Activated T-helper 9 cell treated with anti-CD3 and anti-CD28 coated beads, Interleukin-2, amount 50 U/mL, for 16 hours (primary cell): ENCODE measurements at regions not wholly inside any gene's neighbourhood (a gene's known extent, or its start where the extent isn't known, plus 50 kb on each side); places are given as distances from the start of the nearest gene placed in this dataset.
"Not testable (repeated sequence)": the region's sequence is repeated elsewhere in the genome, so short reads cannot be mapped to it uniquely, and the experiment has no call there.

Experiments used
- DNase-seq: peaks from one replicate; pipeline ENCODE4 v3.0.0-alpha.2; 2020; ENCODE audit warnings: low read depth

DNA sequence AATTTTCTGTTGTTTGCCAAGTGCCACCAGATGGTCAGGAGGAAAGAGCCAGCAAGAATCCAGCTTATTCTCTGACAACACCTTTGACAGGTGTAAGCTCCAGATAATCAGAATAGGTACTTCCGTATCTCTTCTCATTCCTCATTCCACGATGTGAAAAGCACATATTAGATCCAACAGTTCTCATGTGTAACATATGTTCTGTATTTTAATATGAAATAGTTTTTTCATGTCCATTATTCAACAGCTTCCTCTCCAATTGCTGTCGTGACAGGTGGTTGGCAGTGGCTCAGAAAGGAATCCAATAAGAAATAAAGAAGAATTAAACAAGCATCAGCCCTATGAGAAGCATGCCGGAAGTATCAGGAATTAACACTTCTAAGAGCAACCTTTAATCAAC is 1624.7 kb downstream of the MRPL39 start:
- DNase-seq = no peak

GRCh38 chr21:23977971-23978370 is 1629.3 kb downstream of the MRPL39 start:
- no peak for DNase-seq

DNA sequence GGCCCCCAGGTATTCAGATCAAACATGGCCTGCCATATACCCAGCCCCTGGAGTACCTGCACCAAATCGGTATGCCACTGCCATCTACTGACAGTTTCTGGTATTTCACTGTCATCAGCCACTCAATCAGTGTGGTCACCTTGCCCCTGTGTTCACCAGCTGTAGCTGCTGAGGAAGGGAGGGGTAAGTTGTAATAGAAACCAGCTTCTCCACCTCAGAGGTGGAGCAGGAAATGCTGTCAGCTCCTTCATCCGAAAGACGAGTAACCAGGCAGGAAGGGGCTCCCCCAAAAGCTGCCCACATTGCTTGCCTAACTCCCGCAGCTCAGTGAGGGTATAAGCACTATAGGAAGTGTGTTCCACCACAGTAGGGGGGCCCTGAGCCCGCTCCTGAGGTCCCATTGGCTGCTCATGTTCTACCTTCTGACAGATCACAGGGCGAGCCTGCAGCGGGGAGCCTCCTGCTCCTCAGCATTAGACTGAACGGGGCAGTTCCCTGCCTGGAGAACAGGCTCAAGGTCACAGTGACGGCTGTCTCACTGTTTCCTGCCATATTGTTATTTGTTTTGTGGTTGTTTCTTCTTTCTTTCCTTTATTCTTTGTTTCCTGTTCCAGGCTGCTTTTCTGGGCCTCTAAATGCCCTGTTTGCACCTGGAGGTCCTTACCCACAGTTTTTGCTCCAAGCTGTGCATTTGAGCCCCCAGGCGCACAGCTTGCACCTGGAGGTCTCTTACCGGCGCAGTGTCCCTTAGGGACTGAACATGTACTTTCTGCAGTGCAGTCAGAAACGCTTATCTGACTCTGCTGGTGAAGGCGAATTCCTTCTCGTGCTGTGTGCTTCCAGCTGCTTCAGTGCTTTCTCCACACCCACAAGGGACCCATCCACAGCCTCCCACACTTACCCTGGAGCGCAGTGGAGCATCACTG is 1638.3 kb downstream of the MRPL39 start:
- DNase-seq = peak; percentile 22

GRCh38 chr21:23968008-23968407 is 1639.3 kb downstream of the MRPL39 start:
- DNase-seq = no peak

- DNase-seq = no peak
Measured at GRCh38 chr21:23963454-23963853, 1643.8 kb downstream of the MRPL39 start.

DNA sequence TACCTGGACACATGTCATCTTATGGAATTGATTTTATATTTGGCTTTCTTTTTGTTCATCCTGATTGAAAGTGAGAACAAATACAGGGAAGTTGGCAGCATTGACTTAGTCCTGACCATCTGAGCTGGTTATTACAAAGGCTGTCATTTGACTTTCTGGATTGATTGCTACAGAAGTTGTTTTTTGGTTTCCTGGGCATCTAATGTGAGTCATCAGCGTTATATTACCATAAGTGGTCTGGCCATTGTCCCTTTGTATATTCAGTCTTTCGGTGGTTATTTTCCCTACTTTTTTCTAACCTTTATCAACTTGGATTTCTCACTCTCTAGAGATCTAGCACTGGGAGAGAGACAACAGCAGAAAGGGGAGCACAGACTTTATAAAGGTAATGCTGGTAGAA is 1646.5 kb downstream of the MRPL39 start:
- no peak for DNase-seq

GRCh38 chr21:23955135-23955843 is 1652.0 kb downstream of the MRPL39 start:
- no peak for DNase-seq

GRCh38 chr21:23952269-23952668 is 1655.0 kb downstream of the MRPL39 start:
- no peak for DNase-seq

GRCh38 chr21:23951251-23951650 is 1656.0 kb downstream of the MRPL39 start:
- DNase-seq = no peak

DNA sequence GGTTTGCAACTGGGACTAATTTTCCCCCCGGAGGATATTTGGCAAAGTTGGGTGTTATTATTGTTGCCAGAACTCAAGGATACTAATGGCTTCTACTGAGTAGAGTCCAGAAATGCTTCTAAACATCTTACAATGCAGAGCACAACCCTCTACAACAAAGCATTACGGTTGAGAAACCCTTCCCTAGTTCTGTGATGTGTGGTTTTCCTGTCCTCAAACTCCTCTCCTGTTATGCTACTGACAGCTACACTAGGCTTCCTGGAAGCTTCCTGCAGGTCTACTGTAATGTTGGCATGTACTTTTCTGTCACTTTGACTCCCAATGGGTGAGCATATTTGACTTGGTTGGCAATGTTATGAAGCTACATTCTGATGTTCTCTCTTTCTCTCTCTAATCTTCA is 1656.9 kb downstream of the MRPL39 start:
- DNase-seq = no peak

- no peak for DNase-seq
Measured at GRCh38 chr21:23949493-23949892, 1657.8 kb downstream of the MRPL39 start.

DNA sequence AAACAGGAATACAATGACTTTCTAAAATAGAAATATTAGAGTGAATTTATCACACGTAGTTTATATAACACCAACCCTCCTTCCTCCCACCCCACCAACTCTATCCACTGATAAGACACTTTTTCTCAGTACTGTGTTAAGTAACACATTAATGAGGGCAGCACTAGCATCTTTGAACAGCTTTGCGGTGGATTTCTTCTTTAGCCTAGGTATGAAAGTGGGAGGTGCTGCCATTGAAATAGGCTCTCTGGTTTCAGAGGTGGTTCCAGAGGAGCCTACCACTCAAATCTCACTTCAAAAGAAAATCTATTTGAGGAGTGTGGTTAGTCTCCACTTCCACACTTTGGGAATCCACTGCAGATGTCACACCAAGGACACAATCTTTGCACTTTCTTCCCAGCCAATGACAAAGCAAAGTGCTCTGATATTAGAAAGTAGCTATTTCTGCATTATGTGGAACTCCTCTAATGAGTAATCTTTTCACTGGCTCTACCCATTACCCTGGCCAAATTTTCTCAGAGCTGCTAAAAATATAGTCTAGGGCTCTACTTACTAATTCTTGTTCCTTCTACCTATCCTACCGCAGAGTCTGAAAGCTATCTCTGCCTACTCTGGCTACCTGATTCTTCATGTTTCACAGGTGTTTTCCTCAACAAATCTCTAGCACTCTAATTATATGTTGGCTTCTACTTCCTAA is 1667.8 kb downstream of the MRPL39 start:
- no peak for DNase-seq

DNA sequence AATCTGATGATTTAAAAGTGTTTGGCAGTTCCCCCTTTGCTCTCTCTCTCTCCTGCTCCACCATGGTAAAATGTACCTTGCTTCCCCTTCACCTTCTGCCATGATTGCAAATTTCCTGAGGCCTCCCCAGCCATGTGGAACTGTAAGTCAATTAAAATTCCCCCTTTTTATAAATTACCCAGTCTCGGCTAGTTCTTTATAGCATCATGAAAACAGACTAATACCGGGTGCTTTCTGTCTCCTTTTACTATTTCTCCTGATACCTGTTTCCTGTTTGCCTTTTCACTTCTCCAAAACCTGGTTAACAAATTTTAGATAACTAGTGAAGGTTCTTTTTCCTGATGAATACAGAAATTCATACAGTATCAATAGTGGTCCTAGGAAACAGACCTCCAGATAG is 1670.3 kb downstream of the MRPL39 start:
- no peak for DNase-seq

DNA sequence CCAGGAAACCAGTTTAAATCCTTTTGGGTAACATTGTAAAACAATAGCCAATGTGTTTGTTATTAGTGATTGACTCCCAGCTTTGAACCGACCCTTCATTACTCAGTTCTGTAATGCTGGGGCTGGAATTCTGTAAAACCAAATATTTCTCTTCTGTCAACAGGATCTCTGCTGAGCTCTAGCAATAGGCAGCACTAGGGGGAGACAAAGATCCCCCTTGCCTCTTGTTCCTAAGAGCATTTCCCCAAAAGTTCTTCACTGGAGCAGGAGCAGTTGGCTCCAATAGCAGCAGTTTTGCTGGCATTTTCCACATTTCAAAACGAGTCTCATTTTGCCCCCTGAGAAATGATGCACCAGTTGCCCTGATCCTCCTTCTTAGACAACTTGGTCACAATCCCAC is 1671.1 kb downstream of the MRPL39 start:
- DNase-seq = no peak

DNA sequence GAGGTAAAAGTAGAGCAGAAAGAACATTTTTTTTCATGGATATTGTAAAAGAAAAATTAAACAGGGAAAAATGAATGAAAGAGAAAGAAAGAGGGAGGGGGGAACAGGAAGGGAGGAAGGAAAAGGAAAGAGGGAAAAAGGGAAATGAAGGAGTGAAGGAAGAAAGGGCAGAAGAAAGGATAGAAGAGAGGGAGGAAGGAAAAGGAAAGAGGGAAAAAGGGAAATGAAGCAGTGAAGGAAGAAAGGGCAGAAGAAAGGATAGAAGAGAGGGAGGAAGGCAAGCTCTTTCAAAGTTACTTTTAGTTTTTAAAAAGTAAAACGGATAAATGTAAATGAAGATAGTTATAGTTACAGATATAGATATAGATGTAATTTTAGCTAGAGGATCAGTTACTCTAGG is 1676.7 kb downstream of the MRPL39 start:
- no peak for DNase-seq

DNA sequence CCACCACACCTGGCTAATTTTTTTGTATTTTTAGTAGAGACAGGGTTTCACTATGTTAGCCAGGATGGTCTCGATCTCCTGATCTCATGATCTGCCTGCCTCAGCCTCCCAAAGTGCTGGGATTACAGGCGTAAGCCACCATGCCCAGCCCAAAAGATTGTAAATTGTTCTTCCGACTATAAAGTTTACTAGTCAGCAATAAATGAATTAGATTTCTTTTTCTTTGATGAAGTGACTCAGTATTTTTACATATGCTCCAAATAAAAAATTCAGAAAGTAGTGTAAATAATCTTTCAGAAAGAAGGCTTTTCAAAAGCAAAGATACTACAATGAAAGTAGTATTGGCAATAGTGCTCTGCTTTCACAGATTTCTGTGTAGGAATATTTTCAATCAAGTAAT is 1680.9 kb downstream of the MRPL39 start:
- DNase-seq = not testable (repeated sequence)

DNA sequence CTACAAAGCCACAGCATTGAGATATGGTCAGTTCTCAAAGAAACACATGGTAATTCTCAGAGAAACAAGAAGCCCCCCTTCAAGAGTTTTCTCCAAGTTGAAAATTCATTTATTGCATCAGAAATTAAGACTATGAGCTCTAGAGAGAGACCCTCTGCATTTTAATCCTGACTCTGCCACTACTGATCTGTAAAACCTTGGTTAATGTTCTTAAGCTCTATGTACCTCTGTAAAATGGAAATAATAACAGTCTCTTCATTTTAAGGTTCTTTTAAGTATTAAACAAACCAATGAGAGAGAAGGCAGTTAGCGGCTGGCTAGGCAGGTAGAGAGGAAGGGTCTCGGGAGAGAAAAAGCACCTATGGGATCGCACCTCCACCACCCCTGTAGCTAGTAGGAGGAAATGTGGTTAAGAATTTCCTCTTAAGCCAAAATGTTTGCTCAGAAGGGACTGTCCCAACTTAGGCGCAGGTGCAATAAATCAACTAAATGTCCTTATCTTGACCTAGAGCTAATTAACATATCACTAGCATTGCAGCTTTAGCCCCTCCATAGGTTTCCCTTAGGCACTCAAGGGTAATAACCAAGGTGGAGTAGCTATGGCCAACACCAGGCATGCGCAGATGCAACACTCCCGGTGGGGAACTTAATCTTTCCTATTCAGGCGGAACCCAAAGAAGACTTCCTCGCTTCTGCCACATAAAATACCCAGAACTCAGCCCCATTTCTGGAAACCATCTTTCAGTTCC is 1685.4 kb downstream of the MRPL39 start:
- DNase-seq = no peak

GRCh38 chr21:23900727-23901126 is 1706.6 kb downstream of the MRPL39 start:
- DNase-seq = no peak

- no peak for DNase-seq
Measured at GRCh38 chr21:23899561-23899960, 1707.7 kb downstream of the MRPL39 start.

DNA sequence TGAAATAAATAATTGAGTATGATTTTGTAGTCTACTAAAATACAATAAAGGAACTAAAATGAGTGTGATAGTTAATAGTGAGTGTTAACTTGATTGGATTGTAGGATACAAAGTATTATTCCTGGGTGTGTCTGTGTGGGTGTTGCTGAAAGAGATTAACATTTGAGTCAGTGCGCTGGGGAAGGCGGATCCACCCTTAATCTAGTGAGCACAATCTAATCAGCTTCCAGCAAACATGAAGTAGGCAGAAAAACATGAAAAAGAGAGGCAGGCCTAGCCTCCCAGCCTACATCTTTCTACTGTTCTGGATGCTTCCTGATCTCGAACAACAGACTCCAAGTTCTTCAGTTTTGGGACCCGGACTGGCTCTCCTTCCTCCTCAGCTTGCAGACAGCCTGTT is 1716.6 kb downstream of the MRPL39 start:
- no peak for DNase-seq

GRCh38 chr21:23887725-23888306 is 1719.5 kb downstream of the MRPL39 start:
- DNase-seq = no peak
